ENCODE measurements at regions not wholly inside any gene's neighbourhood (a gene's known extent, or its start where the extent isn't known, plus 50 kb on each side); places are given as distances from the start of the nearest gene placed in this dataset.

DNA sequence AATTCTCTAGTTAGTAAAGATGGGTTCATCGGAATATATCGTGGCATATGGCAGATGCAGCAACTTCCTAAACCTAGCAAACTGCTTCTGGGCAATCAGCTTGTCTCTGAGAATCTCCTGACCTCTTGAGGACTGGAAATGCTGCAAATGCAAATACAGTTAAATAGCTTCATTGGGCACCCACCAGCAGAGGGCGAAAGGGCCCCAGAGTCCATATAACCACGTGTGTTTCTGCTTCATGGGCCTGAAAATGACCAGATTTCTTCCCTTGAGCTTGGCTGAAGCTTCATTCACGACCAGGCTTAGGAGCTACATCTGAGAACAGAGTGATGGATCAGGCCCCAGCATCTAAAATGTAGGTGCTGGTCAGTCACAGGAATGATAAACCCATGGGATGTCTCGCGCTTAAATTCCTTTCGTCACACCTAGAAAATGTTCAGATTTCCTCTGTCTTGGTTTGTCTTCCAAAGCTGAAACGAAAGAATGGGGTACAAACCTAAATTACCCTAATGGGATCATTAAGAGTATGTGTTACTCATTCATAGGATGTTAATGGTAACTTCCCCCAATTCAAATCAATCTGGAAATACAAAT, 1482.5 kb upstream of the TMEM132C start:
- Histone ChIP-seq H3K4me1 (replicated peaks in 1 of 2) (no peaks in the 10 kb centered on the region), H3K9me3 (replicated peaks in 1 of 3) (no peaks in the 10 kb centered on the region), H3K4me3 (no peak overlapping the region), H3K27ac (no peak overlapping the region), H3K36me3 (replicated peaks in 1 of 2) (no peaks in the 10 kb centered on the region), H3K27me3 (no peaks in the 10 kb centered on the region)
- intact Hi-C loops (cut with DNase I): no loop called here
- peak; percentile 16 to 63 (median 35) for DNase-seq
- TF ChIP-seq, protein P1, sequence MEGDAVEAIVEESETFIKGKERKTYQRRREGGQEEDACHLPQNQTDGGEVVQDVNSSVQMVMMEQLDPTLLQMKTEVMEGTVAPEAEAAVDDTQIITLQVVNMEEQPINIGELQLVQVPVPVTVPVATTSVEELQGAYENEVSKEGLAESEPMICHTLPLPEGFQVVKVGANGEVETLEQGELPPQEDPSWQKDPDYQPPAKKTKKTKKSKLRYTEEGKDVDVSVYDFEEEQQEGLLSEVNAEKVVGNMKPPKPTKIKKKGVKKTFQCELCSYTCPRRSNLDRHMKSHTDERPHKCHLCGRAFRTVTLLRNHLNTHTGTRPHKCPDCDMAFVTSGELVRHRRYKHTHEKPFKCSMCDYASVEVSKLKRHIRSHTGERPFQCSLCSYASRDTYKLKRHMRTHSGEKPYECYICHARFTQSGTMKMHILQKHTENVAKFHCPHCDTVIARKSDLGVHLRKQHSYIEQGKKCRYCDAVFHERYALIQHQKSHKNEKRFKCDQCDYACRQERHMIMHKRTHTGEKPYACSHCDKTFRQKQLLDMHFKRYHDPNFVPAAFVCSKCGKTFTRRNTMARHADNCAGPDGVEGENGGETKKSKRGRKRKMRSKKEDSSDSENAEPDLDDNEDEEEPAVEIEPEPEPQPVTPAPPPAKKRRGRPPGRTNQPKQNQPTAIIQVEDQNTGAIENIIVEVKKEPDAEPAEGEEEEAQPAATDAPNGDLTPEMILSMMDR (IDR thresholded peaks at IDR 0.05): peak; percentile 12 to 49 (median 40)
- TF ChIP-seq POLR2A (IDR thresholded peaks at IDR 0.05): no peak
- WGBS, 4 donors: 43 to 59% (median 53%) methylated on average over 9 of the region's 9 CpGs

DNA sequence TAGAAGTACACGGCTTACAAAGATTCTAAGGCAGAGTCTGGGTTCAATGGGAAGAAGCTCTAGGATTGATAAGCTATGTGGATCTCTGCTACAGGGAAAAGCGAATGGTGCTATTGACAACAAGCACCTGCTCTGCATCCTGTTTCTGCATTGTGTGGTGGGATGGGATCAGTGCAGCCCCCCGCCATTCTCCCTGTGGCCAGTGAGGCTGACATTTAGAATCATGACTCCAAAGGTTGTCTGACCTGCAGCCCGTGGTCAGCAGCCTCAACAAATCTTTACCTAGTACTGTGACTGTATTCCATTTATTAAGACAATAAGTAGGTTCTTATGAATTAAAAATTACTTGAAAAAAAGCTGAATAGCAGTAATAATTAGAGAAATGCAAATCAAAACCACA, 1477.0 kb upstream of the TMEM132C start:
- intact Hi-C loops (cut with DNase I): no loop called here
- no peaks in the 10 kb centered on the region for H3K36me3 ChIP-seq (replicated peaks in 1 of 2)
- no peaks in the 10 kb centered on the region for H3K4me1 ChIP-seq (replicated peaks in 1 of 2)
- H3K27ac ChIP-seq: no peak overlapping the region
- H3K9me3 ChIP-seq (replicated peaks in 1 of 3): no peaks in the 10 kb centered on the region
- no peaks in the 10 kb centered on the region for H3K27me3 ChIP-seq
- DNase-seq: no peak
- WGBS, 4 donors: 78 to 87% (median 81%) methylated on average over 4 of the region's 4 CpGs
- H3K4me3 ChIP-seq: no peak overlapping the region
- TF ChIP-seq, protein P1 (IDR thresholded peaks at IDR 0.05): no peak
- TF ChIP-seq POLR2A (IDR thresholded peaks at IDR 0.05): no peak

DNA sequence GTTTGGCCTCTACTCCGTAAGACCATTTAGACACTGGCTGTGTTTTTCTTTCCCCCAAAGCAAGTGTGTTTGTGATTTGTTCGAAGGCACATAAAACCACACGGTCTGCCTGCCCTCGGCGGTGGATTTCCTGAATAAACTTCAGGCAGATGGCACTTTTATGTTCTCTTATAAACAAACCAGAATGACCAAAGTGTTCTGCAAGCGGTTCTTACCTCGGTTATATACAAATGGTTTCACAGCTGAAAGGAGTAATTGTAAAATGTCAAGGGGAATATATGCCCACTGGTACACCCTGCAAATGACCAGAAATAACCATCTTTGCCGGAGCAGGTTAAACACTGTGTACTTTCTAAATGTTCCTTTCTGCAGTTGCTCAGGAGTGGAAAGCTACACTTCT, 1475.8 kb upstream of the TMEM132C start:
- Histone ChIP-seq H3K27ac (no peak overlapping the region), H3K9me3 (replicated peaks in 1 of 3) (no peaks in the 10 kb centered on the region), H3K4me3 (no peak overlapping the region), H3K4me1 (replicated peaks in 1 of 2) (no peaks in the 10 kb centered on the region), H3K27me3 (no peaks in the 10 kb centered on the region), H3K36me3 (replicated peaks in 1 of 2) (no peaks in the 10 kb centered on the region)
- 61 to 76% (median 67%) methylated on average over 8 of the region's 8 CpGs for WGBS, 4 donors
- DNase-seq: no peak
- no peak for TF ChIP-seq POLR2A (IDR thresholded peaks at IDR 0.05)
- TF ChIP-seq, protein P1 (IDR thresholded peaks at IDR 0.05): no peak
- intact Hi-C loops (cut with DNase I): no loop called here

DNA sequence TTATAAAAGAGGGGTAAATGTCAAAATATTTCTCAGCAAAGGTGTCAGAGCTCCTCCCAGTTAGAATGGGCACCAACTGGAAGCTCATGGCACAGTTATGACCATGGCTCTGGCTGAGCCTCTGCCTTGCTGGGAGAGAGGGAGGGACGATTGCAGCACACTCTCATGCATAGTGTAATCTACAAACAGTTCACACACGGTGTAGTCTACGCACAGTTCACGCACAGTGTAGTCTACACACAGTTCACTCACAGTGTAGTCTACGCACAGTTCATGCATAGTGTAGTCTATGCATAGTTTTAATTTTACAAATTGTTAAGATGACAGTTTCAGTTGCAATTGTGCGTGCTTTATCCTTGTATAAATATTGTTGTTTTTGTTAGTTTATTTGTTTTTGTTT, 1474.6 kb upstream of the TMEM132C start:
- intact Hi-C loops (cut with DNase I): no loop called here
- Histone ChIP-seq H3K4me3 (no peak overlapping the region), H3K9me3 (replicated peaks in 1 of 3) (no peaks in the 10 kb centered on the region), H3K27ac (no peak overlapping the region), H3K4me1 (replicated peaks in 1 of 2) (no peaks in the 10 kb centered on the region), H3K27me3 (no peaks in the 10 kb centered on the region), H3K36me3 (replicated peaks in 1 of 2) (no peaks in the 10 kb centered on the region)
- DNase-seq: no peak
- no peak for TF ChIP-seq POLR2A (IDR thresholded peaks at IDR 0.05)
- TF ChIP-seq, protein P1 (IDR thresholded peaks at IDR 0.05): no peak
- 79 to 83% (median 81%) methylated on average over 6 of the region's 6 CpGs for WGBS, 4 donors

Data from adrenal gland (tissue), 9 donors.